B cell (primary cell): ENCODE measurements at regions not wholly inside any gene's neighbourhood (a gene's known extent, or its start where the extent isn't known, plus 50 kb on each side); places are given as distances from the start of the nearest gene placed in this dataset.

Experiments used
- ATAC-seq: fragments of 200-7000 bp; cut with Tn5 transposase; one replicate; pipeline ENCODE4 v1.10.0; 2021; ENCODE audit warnings: low read depth, mild to moderate bottlenecking, moderate number of reproducible peaks, moderate library complexity
- CTCF ChIA-PET: fragments of 350-600 bp; sonication (Branson Sonifier 250); formaldehyde crosslinking; loops from one replicate; lab custom pipeline; 2021; ENCODE audit warnings: antibody characterized with exemption, inconsistent platforms; lab: Charles Lee
- POLR2A ChIA-PET: fragments of 350-600 bp; sonication (Branson Sonifier 250); formaldehyde crosslinking; loops from one replicate; lab custom pipeline; 2021; ENCODE audit warnings: antibody characterized with exemption; lab: Charles Lee
- DNase-seq: peaks from one replicate; pipeline ENCODE4 v3.0.0; 2013
- H2AFZ ChIP-seq: 2 replicates; pipeline ENCODE4 v1.6.1; 2012; ENCODE audit warnings: mild to moderate bottlenecking, low read depth, low read length; ENCODE audit not compliant: insufficient read depth, poor library complexity, severe bottlenecking
- H3K27ac ChIP-seq, 2 donors: 1 replicate in 1 of 2; 2 replicates in 1 of 2; pipeline ENCODE4 v1.5.1; 2012 to 2013; ENCODE audit warnings: low read length in 2 of 2, mild to moderate bottlenecking in 2 of 2, moderate library complexity in 1 of 2
- H3K27me3 ChIP-seq, 4 experiments: fragments of 200-600 bp in 1 of 4; sonication (generic) in 1 of 4; replicated peaks in 1 of 4; 1 replicate in 2 of 4; 2 replicates in 2 of 4; pipeline versions ENCODE4 v1.6.1 to v1.7.0; 2013 to 2016; ENCODE audit warnings: low read length in 3 of 4, mild to moderate bottlenecking in 2 of 4, mixed read lengths in 1 of 4, moderate library complexity in 1 of 4; ENCODE audit not compliant: insufficient read depth in 4 of 4, control insufficient read depth in 3 of 4; ENCODE audit errors: control extremely low read depth in 1 of 4
- H3K36me3 ChIP-seq, 2 experiments: replicated peaks in 1 of 2; 1 replicate in 1 of 2; 2 replicates in 1 of 2; pipeline versions ENCODE4 v1.6.1 to v1.7.1; 2013; ENCODE audit warnings: low read length in 1 of 2; ENCODE audit not compliant: insufficient read depth in 2 of 2, control insufficient read depth in 1 of 2; ENCODE audit errors: control extremely low read depth in 1 of 2, extremely low read depth in 1 of 2
- H3K4me1 ChIP-seq, 2 donors: fragments of 200-600 bp in 1 of 2; sonication (generic) in 1 of 2; 1 replicate in 1 of 2; 2 replicates in 1 of 2; pipeline versions ENCODE4 v1.5.1 to v1.6.1; 2013 to 2017; ENCODE audit warnings: low read length in 2 of 2; ENCODE audit not compliant: control insufficient read depth in 2 of 2, insufficient read depth in 2 of 2
- H3K4me2 ChIP-seq: replicated peaks from 2 replicates; pipeline ENCODE3; 2012; ENCODE audit warnings: mild to moderate bottlenecking, low read depth, low read length; ENCODE audit not compliant: poor library complexity, severe bottlenecking
- H3K4me3 ChIP-seq, 5 experiments: fragments of 200-600 bp in 1 of 5; sonication (generic) in 1 of 5; 1 replicate in 3 of 5; 2 replicates in 2 of 5; pipeline versions ENCODE4 v1.5.1 to v1.7.0; 2011 to 2016; ENCODE audit warnings: low read length in 4 of 5, mild to moderate bottlenecking in 4 of 5, low read depth in 2 of 5, control low read depth in 1 of 5, moderate library complexity in 1 of 5; ENCODE audit not compliant: insufficient read depth in 1 of 5; ENCODE audit errors: control extremely low read depth in 1 of 5, extremely low read depth in 1 of 5
- H3K79me2 ChIP-seq: fragments of 200-600 bp; sonication (generic); one replicate; pipeline ENCODE4 v1.6.0; 2016; ENCODE audit warnings: low read length; ENCODE audit not compliant: control insufficient read depth, insufficient read depth
- H3K9ac ChIP-seq: fragments of 200-600 bp; sonication (generic); 2 replicates; pipeline ENCODE4 v1.6.1; 2017; ENCODE audit warnings: mild to moderate bottlenecking, low read length, moderate library complexity
- H3K9me3 ChIP-seq, 3 donors: one replicate each; pipeline versions ENCODE4 v1.6.1 to v1.7.1; 2013; ENCODE audit warnings: low read length in 2 of 3; ENCODE audit not compliant: control insufficient read depth in 2 of 3, insufficient read depth in 1 of 3; ENCODE audit errors: control extremely low read depth in 1 of 3
- H4K20me1 ChIP-seq: 2 replicates; pipeline ENCODE4 v1.6.0; 2012; ENCODE audit warnings: mild to moderate bottlenecking, low read length; ENCODE audit not compliant: insufficient read depth, control insufficient read depth, poor library complexity, severe bottlenecking
- H3K27ac Mint-ChIP-seq: one replicate; pipeline ENCODE4 v1.8.0; 2021; ENCODE audit warnings: mixed read lengths
- H3K27me3 Mint-ChIP-seq: one replicate; pipeline ENCODE4 v1.8.0; 2021; ENCODE audit warnings: mixed read lengths
- H3K4me1 Mint-ChIP-seq: one replicate; pipeline ENCODE4 v1.8.0; 2021; ENCODE audit warnings: mixed read lengths
- H3K4me3 Mint-ChIP-seq: one replicate; pipeline ENCODE4 v1.8.0; 2021; ENCODE audit warnings: mixed read lengths
- H3K9me3 Mint-ChIP-seq: one replicate; pipeline ENCODE4 v1.8.0; 2022; ENCODE audit warnings: mixed read lengths; ENCODE audit not compliant: insufficient read depth
- EZH2 ChIP-seq: IDR thresholded peaks from 2 replicates; pipeline ENCODE4 v1.6.1; 2012; ENCODE audit warnings: borderline replicate concordance, low read depth, mild to moderate bottlenecking, moderate library complexity, low read length; ENCODE audit not compliant: insufficient read depth, poor library complexity, severe bottlenecking
- WGBS: methylation state at CpG from one replicate; pipeline ENCODE4 v1.1.5; 2013; ENCODE audit warnings: missing lambda C conversion rate; ENCODE audit not compliant: insufficient coverage; 5-methylcytosine and 5-hydroxymethylcytosine counted together
- intact Hi-C: fragments of 100-400 bp; cut with micrococcal nuclease; formaldehyde crosslinking; loops from one replicate; pipeline ENCODE4 v1.10.0; 2022
- TF ChIP-seq, protein P1 (sequence below): fragments of 200-600 bp; IDR thresholded peaks from one replicate; pipeline ENCODE4 v1.8.0; 2022; ENCODE audit warnings: antibody characterized with exemption, mild to moderate bottlenecking

DNA sequence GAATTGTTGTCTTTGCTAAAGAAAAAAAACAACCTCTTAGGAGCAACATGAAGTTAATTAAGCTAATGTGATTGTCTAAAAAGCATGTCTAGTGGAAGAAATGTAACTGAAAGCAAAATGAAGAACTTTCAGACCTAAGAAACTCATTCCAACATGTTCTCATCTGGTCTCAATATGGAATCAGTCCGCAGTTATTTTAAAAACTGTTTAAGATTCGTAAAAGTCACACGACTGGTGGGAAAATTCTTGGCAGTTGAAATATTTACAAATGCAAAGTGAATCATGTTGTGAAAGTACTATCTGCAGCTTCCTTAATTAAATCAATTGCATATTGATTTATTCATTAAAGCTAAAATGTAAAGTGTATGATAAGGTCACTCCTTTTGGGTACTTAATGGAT, 117.8 kb upstream of the DIAPH2 start:
- Histone ChIP-seq H4K20me1 (no peaks in the 10 kb centered on the region), H3K9ac (no peak overlapping the region), H3K4me3 (no peak overlapping the region), H3K4me1 (no peaks in the 10 kb centered on the region), H2AFZ (no peak overlapping the region), H3K9me3 (no peaks in the 10 kb centered on the region), H3K27me3 (no peaks in the 10 kb centered on the region), H3K79me2 (no peaks in the 10 kb centered on the region), H3K4me2 (no peak overlapping the region), H3K36me3 (no peaks in the 10 kb centered on the region), H3K27ac (no peak overlapping the region)
- ChIA-PET POLR2A (no interaction called here), CTCF (no interaction called here)
- intact Hi-C loops, result no loop called here
- Mint-ChIP-seq H3K4me3 (no peak overlapping the region), H3K4me1 (no peaks in the 10 kb centered on the region), H3K27me3 (no peaks in the 10 kb centered on the region), H3K9me3 (no peaks in the 10 kb centered on the region), H3K27ac (no peak overlapping the region)
- no CpG with 5 or more reads among the region's 3 CpGs for WGBS
- TF ChIP-seq EZH2, result no peak
- TF ChIP-seq, protein P1, sequence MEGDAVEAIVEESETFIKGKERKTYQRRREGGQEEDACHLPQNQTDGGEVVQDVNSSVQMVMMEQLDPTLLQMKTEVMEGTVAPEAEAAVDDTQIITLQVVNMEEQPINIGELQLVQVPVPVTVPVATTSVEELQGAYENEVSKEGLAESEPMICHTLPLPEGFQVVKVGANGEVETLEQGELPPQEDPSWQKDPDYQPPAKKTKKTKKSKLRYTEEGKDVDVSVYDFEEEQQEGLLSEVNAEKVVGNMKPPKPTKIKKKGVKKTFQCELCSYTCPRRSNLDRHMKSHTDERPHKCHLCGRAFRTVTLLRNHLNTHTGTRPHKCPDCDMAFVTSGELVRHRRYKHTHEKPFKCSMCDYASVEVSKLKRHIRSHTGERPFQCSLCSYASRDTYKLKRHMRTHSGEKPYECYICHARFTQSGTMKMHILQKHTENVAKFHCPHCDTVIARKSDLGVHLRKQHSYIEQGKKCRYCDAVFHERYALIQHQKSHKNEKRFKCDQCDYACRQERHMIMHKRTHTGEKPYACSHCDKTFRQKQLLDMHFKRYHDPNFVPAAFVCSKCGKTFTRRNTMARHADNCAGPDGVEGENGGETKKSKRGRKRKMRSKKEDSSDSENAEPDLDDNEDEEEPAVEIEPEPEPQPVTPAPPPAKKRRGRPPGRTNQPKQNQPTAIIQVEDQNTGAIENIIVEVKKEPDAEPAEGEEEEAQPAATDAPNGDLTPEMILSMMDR, result no peak
- ATAC-seq (no peak), DNase-seq (no peak)

- Histone ChIP-seq H3K9ac (no peak overlapping the region), H3K4me2 (no peak overlapping the region), H3K9me3 (no peaks in the 10 kb centered on the region), H3K4me3 (no peak overlapping the region), H4K20me1 (no peaks in the 10 kb centered on the region), H3K79me2 (no peaks in the 10 kb centered on the region), H3K27ac (no peak overlapping the region), H3K27me3 (no peaks in the 10 kb centered on the region), H3K36me3 (no peaks in the 10 kb centered on the region), H3K4me1 (no peaks in the 10 kb centered on the region), H2AFZ (no peak overlapping the region)
- H3K4me3 Mint-ChIP-seq, result no peak overlapping the region
- no peak overlapping the region for H3K27ac Mint-ChIP-seq
- ChIA-PET POLR2A (no interaction called here), CTCF (no interaction called here)
- DNase-seq, result no peak
- ATAC-seq, result no peak
- TF ChIP-seq, protein P1, result no peak
- no peak for TF ChIP-seq EZH2
- WGBS, result no CpG with 5 or more reads among the region's 3 CpGs
- no peaks in the 10 kb centered on the region for H3K4me1 Mint-ChIP-seq
- no peaks in the 10 kb centered on the region for H3K27me3 Mint-ChIP-seq
- no peaks in the 10 kb centered on the region for H3K9me3 Mint-ChIP-seq
- intact Hi-C loops, result no loop called here
Observed at GRCh38 chrX:96568071-96568470, 116.6 kb upstream of the DIAPH2 start.
